ENCODE measurements at regions not wholly inside any gene's neighbourhood (a gene's known extent, or its start where the extent isn't known, plus 50 kb on each side); places are given as distances from the start of the nearest gene placed in this dataset.

GRCh38 chr2:34481542-34481941 lies 882.4 kb upstream of the FAM98A start:
- TF ChIP-seq POLR2AphosphoS5 (IDR thresholded peaks at IDR 0.05) (no peak), POLR2A (IDR thresholded peaks at IDR 0.05) (no peak)
- TF ChIP-seq, protein P1, sequence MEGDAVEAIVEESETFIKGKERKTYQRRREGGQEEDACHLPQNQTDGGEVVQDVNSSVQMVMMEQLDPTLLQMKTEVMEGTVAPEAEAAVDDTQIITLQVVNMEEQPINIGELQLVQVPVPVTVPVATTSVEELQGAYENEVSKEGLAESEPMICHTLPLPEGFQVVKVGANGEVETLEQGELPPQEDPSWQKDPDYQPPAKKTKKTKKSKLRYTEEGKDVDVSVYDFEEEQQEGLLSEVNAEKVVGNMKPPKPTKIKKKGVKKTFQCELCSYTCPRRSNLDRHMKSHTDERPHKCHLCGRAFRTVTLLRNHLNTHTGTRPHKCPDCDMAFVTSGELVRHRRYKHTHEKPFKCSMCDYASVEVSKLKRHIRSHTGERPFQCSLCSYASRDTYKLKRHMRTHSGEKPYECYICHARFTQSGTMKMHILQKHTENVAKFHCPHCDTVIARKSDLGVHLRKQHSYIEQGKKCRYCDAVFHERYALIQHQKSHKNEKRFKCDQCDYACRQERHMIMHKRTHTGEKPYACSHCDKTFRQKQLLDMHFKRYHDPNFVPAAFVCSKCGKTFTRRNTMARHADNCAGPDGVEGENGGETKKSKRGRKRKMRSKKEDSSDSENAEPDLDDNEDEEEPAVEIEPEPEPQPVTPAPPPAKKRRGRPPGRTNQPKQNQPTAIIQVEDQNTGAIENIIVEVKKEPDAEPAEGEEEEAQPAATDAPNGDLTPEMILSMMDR (IDR thresholded peaks at IDR 0.05), result no peak

Data from prostate gland (tissue), 2 donors.